HG02759 (cell line): ENCODE measurements at regions not wholly inside any gene's neighbourhood (a gene's known extent, or its start where the extent isn't known, plus 50 kb on each side); places are given as distances from the start of the nearest gene placed in this dataset.
"Not testable (repeated sequence)": the region's sequence is repeated elsewhere in the genome, so short reads cannot be mapped to it uniquely, and the experiment has no call there.

Experiments
- ATAC-seq: cut with Tn5 transposase; IDR thresholded peaks from one replicate; pipeline ENCODE4 v1.9.1; 2021; ENCODE audit warnings: mild to moderate bottlenecking, moderate library complexity; ENCODE audit not compliant: unreplicated experiment

DNA sequence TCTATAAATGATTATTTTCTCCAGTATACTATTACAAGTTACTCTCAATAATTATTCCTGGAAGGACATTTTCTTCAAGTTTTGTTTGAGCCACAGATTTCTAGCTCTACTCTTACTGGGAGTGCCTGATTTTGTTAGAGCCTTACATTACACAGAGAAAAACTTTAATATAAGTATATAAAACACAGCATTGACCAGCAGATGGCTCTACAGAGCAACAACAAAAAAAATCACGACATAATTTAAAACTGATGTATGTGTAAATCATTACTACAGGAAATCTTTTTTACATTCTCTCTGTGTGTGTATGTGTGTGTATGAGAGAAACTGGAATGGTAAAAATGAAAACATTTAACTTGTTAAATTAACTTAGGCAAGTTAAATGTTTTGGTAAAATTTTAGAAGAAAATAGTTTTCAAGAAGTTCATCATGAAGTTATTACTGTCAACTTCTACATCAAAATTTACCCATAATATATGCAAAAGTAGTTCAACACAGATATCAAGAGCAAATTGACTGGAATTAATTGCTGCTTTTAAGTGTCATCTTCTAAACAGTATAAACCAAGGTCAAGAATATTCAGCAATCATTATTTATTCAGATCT, 103.3 kb downstream of the MDH1 start:
- ATAC-seq: no peak

DNA sequence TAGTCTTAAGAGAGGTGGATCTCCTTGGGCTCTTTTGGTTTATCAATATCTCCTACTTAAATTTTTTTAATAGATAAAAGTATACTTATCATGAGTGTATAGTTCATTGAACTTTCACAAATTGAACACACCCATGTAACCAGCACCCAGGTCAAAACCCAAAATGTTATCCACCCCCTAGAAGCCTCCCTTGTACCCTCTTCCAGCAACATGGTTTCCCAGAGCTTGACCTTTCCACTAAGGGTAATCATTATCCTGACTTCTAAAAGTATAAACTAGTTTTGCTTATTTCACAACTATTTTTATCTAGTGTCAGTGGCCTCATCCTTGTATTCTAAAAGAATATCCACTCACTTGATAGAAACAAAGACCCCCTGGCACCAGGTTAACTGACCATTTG, 106.8 kb downstream of the MDH1 start:
- ATAC-seq: no peak

DNA sequence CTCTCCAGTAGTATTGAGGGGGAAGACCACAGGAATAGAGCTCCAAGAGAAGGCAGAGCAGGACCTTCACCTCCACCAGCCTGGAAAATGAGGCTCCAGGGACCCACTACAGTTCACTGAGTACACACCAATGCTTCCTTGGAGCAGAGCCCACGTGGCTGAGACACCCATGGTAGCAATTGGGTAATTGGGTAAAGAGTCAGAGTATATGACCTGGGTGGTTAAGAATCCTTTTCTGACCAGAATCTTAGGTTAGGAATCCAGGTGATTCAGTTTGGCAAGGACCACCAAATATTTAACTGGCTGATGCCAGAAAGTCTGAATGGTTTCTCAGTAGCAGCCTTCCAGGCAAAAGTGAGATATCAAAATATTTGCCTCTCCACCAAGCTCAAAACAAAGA, 107.7 kb downstream of the MDH1 start:
- no peak for ATAC-seq

DNA sequence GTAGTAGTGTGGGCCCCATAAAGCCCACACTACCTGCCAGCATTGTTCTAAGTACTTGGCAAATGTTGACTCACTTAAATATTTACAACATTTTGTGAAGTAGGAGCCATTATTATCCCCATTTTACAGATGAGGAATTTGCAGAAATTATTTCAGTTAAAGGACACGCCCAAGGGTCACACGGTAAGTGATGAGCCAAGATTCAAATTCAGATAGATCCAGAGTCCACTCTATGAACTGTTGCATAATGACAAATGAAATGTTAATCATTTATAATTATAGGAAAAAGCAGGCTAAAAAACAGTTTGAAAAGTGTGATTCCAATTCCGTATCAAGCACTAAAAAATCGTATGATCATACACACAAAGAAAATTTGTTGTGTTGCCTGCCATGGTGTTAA, 108.4 kb downstream of the MDH1 start:
- ATAC-seq: no peak

DNA sequence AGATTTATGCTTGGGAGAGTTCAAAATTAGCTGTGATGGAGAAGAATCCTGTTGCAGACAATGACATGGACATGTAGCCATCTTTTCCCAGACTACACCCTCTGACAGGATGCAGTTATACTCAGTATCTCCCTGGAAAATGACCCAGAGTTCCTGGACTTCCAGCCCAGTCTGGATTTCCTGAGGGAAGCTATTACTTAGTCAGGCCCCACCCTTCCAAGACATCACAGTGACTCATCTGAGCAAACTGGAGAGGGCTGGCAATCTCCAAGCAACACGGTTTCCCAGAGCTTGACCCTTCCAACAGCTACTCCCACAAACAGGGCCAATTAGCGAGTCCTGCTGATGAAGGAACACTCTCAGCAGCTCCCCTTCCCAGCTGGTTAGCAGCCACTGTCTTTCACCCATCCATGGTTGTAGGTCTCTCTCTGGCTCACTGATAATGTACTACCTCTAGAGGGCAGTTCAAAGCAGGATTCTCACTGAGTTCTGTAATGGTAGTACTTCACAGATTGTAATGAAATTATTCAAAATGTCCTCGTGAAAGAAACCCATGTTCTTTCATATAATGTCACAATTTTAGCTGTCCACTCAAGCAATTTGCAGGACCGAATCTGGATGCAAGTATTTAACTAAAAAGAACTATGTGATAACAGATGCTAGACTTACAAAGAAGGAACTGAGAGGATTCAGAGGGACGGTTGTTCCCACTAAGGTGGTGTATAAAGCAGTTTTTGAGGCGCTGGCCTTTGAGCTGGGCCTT, 110.2 kb downstream of the MDH1 start:
- no peak for ATAC-seq

DNA sequence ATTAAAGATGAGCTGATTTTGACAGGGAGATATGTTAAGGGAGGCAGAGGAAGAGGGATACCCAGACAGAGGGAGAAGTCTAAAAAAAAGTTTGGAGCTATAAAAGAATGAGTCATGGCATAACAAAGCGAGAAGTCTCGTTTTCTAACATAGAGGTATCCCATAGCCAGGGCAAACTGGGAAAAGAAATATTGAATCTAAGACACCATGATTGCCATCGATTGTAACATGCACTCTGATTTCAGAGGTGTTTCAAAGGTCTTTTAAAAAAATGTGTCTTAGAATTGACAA, 110.7 kb downstream of the MDH1 start:
- no peak for ATAC-seq

DNA sequence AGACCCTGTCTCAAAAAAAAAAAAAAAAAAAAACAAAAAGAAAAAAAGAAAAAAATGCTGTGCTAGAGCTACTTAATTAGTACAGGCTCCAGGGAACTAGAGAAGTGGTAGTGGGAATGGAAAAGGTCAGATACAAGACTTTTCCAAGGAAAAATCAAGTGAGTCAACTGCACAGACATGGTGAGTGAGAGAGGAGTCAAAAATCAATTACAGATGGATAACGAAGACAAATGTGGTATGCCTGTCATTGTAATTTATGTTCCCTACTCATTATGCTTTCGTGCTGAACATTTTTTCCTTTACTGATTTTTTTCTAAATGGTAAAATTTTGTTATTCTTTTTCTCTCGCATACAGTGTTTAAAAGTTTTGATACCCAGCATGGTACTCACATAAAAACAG, 111.5 kb downstream of the MDH1 start:
- ATAC-seq: no peak

DNA sequence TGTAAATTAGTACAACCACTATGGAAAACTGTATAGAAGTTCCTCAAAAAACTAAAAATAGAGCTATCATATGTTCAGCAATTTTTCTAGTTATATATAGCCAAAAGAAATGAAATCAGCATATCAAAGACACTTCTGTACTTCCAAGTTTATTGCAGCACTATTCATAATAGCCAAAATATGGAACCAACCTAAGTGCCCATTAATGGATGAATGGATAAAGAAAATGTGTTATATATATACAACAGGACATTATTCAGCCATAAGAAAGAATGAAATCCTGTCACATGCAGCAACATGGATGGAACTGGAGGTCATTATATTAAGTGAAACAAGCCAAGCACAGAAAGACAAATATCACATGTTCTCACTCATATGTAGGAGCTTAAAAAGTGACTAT, 112.6 kb downstream of the MDH1 start:
- no peak for ATAC-seq

DNA sequence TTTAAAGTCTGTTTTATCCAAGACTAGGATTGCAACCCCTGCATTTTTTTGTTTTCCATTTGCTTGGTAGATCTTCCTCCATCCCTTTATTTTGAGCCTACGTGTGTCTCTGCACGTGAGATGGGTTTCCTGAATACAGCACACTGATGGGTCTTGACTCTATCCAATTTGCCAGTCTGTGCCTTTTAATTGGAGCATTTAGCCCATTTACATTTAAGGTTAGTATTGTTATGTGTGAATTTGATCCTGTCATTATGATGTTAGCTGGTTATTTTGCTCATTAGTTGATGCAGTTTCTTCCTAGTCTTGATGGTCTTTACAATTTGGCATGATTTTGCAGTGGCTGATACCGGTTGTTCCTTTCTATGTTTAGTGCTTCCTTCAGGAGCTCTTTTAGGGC, 117.3 kb downstream of the MDH1 start:
- not testable (repeated sequence) for ATAC-seq

DNA sequence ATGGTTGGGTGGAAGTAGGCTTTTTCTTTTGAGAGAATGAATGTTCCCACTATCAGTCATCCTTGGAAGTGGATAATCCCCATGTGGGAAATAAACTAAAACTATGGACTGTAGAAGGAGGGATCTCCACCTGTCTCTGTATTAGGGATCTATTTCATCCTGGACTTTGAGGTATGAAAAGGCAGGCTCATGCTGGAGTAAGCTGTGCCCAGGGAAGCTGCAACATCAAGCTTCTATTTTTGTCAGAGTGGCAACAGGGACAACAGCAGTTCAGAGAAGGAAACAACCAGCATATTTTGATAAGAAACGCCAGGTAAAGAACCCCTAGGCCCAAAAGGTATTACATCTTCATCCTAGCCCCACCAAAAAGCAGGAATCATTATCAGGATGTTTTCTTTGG, 122.0 kb downstream of the MDH1 start:
- no peak for ATAC-seq

DNA sequence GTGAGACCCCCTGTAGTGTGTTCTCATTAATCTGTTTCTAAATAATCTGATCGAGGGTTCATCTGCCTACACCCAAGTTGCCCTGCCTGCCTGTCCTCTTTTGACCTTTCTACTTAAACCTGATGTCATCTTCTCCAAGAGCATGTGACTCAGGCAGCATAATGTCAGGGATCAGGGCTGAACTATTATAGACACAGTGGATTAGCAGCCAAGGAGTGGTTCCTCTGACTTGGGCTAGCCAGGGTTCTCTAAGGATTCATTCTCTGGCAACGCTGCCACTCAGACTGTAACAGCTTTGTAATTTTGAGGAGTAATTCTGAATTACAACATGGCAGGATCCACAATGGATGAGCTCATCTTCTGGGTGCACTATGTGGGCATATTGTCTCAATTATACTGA, 124.0 kb downstream of the MDH1 start:
- ATAC-seq: no peak

DNA sequence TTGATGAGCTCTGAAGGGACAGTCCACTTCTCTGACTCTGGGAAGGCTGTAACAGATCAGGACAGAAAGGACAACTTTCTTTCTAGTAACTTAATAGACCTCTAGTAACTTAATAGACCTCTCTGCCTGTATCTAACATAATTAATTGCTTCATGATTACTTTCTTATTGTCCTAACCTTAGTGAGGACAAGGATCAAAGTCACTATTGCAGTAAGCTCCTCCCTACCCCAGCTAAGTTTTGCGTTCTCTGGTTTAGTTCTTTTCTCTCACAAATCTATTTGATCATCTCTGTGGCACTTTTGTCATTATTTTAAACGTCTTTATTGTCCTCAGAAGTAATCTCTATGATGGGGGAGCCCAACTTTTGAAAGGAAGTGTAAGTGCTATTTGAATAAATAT, 125.5 kb upstream of the UGP2 start:
- no peak for ATAC-seq

DNA sequence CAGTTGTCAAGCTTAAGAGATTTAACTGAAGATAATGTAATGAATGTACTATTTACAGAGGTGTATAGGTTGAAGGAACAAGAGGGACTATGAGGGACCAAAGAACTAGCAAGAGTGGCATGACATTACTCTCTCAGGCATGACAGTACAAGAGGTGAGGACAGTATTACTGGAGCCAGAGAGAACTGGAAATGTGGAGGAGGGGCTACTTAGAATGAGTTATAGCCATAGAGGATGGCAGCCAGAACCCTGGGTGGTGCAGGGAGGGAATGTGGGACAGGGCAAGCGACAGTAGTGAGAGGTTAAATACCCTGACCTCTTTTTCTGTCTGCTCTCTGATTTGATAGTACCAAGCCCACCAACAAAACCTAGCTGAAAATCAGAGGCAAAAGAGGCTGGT, 122.6 kb upstream of the UGP2 start:
- ATAC-seq: no peak

DNA sequence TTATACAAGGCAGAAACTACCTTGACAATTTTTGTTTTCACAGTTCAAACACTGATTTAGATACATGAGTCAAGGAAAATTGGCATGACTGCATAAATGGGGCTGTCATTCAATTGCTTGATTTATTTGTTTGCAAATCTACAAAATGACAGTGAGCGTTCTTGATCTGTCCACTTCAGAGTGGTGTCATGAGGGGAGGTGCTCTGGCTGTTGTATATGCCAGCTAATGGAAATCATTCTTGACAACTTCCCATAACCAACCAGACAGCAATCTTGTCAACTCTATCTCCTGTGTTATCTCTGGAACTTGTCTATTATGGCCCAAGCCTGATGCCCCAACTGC, 120.6 kb upstream of the UGP2 start:
- no peak for ATAC-seq

DNA sequence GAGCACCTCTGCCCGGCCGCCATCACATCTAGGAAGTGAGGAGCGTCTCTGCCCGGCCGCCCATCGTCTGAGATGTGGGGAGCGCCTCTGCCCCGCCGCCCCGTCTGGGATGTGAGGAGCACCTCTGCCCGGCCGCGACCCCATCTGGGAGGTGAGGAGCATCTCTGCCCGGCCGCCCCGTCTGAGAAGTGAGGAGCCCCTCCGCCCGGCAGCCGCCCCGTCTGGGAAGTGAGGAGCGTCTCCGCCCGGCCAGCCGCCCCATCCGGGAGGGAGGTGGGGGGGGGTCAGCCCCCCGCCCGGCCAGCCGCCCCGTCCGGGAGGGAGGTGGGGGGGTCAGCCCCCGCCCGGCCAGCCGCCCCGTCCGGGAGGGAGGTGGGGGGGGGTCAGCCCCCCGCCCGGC, 119.4 kb upstream of the UGP2 start:
- not testable (repeated sequence) for ATAC-seq

DNA sequence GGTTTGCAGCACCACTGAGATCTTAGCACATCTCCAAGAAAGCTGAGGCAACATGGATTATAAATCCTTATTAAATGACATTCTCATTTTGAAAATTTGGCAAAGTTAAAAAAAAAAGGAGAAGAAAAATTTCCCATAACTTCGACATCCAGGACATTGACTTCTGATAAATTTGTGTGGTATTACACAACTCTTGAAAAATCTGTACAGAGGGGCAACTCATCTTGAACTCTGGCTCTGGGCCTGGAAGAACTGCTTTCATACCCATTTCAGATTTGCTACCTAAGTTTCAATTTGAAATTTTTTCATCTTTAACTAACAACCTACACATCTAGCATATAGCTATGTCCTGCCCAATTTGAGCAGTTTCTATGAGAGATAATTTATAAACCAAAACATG, 118.0 kb upstream of the UGP2 start:
- no peak for ATAC-seq

DNA sequence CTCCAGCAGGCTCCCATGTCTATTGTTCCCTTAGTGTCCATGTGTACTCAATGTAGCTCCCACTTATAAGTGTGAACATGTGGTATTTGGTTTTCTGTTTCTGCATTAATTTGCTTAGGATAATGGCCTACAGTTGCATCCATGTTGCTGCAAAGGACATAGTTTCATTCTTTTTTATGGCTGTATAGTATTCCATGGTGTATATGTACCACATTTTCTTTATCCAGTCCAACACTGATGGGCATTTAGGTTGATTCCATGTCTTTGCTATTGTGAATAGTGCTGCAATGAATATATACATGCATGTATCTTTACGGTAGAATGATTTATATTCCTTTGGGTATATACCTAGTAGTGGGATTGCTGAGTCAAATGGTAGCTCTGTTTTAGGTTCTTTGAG, 116.5 kb upstream of the UGP2 start:
- ATAC-seq: not testable (repeated sequence)

DNA sequence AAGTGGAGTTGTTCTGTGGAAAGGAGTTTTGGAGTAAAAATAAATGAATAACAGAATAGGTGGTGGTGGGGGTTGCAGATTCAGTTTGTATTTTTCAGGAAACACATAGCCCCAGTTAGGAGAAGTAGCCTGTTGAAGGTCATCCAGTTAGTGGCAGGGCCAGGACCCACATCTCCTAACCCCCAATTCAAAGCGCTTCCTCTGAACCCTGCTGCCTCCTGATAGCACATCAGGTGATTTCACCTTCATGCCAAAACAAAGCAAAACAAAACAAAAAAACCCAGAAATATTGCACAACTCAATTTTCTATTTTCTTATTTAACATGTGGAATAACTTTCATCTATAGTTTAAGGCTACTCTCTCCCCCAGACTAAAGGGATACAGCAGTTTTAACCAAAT, 112.3 kb upstream of the UGP2 start:
- ATAC-seq: no peak

DNA sequence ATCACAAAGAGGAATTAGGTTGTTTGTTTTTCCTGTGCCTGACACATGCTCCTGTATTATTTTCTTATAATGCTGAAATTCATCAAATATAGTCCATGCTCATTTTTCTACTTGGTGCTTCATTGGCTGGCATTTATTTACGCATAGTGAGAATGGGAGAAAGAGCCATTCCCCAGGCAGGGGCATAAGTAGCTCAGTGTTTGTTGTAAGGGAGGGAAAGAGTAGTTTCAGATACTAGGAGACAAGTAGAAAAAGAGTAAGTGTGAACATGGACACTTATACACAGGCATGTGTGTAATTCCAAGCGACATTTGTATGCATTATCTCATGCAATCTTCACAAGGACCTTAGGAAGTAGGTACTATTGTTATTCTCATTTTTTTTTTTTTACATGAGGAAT, 111.9 kb upstream of the UGP2 start:
- ATAC-seq: no peak

DNA sequence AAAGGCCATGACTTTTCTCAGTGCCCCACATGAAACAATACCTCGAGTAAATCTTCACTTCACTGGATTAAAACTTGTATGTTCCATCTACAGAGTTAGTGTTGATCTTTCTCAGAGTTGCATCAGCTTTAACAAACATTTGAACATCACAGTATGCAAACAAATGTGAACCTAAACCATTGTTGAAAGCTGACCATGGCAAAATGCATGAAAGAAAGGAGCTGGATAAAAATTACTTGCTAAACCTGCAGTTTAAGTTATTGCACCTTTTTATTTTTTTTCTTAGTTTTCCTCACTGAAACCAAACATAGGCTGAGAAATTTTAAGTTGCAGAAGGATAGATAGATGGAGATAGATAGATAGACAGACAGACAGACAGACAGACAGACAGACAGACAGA, 107.2 kb upstream of the UGP2 start:
- ATAC-seq: no peak

DNA sequence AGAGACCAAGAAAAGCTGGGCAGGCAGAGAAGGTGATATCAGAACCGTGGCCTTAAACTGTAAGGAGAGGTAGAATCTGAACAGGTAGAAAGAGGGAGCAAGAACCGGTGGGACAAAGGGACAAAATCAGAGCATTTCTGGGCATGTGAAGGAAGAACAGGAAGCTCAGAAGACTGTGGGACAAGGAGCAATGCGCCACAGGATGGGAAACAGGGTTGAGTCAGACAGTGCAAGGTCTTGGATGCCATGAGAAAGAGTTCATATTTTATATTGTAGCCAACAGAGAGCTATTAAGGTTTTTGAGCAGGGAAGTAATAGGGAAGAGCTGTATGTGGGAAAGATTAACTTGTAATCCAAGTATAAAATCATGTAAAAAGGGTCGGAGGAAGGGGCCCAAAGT, 106.4 kb upstream of the UGP2 start:
- ATAC-seq: no peak

DNA sequence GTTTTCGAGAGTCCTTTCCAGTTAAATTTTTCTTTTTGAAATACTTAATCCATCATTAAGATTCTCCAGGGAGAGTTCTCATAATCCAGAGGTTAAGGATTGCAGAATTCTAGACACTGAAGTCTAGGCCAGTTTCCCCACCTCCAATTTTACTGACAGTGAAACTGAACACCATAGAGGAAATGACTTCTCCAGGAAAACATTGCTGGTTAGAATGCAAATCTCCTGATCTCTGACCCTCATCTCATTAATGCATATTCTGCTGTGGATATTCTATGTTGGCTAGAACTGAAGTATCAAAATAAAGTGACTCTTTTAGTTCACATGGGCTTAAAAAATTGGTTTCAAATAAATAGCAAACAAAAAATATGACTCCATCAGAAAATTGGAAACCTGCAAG, 105.8 kb upstream of the UGP2 start:
- no peak for ATAC-seq

DNA sequence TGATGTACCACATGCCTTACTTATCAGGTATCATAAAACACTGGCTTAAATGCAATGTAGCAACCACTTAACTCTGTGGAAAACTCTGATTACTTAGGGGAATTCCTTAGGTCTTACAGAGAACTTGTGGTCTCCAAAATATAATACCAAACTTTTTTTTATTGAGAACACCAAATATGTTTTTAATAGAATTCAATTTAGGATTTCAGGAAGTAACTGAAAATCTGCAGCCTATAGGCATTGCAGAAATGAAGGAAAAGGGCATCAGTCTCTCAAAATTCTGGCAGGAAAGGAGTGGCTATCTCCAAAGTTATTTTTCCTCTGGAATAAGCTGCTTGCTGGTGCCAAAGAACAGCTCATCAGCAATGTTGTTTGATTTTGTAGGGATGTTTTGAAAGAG, 105.3 kb upstream of the UGP2 start:
- ATAC-seq: no peak
